ENCODE measurements at regions not wholly inside any gene's neighbourhood (a gene's known extent, or its start where the extent isn't known, plus 50 kb on each side); places are given as distances from the start of the nearest gene placed in this dataset.

DNA sequence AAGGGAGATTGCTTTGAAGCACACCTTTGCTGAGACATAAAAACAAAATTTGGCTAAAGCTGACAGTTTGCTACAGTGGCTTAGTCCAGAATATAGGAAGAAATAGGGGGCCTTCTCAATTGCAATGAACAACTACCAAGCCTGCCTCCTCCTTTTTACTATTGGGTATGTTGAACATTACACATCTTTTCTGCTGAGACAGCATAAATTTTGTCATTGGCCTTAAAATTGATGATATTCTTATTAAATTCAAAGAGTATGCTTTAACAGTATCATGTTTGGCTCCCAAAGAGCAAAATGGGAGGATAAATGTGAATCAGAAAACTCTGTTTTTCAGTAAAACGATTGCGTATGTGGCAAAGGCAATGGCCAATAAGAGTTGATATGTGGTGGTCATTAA, 721.9 kb upstream of the IGFBP7 start:
- TF ChIP-seq, protein P1, sequence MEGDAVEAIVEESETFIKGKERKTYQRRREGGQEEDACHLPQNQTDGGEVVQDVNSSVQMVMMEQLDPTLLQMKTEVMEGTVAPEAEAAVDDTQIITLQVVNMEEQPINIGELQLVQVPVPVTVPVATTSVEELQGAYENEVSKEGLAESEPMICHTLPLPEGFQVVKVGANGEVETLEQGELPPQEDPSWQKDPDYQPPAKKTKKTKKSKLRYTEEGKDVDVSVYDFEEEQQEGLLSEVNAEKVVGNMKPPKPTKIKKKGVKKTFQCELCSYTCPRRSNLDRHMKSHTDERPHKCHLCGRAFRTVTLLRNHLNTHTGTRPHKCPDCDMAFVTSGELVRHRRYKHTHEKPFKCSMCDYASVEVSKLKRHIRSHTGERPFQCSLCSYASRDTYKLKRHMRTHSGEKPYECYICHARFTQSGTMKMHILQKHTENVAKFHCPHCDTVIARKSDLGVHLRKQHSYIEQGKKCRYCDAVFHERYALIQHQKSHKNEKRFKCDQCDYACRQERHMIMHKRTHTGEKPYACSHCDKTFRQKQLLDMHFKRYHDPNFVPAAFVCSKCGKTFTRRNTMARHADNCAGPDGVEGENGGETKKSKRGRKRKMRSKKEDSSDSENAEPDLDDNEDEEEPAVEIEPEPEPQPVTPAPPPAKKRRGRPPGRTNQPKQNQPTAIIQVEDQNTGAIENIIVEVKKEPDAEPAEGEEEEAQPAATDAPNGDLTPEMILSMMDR (IDR thresholded peaks at IDR 0.05), result no peak
- no peak for TF ChIP-seq POLR2A (IDR thresholded peaks at IDR 0.05)
